ENCODE measurements at regions not wholly inside any gene's neighbourhood (a gene's known extent, or its start where the extent isn't known, plus 50 kb on each side); places are given as distances from the start of the nearest gene placed in this dataset.

DNA sequence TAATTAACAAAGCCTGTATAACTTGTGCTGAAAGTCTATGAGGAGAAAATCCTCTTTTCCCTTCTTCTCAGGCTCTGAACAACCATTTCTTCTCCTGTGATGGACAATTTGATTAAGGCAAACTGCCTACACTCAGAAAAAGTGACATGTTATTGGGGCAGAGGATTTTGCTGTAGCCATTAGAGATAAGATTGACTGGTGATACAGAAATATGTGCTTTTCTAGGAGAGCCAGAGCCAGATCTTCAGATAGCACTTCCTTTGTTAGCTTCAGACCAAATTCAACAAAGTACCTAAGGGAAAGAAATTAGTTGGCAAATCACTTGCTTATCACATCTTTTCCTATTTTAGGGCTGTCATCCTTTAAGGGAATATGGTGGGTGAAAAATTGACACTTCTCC is 259.9 kb downstream of the ARPP21 start:
- H2AFZ ChIP-seq (ENCODE audit: low read length), result no peak overlapping the region
- no peak overlapping the region for H3K4me3 ChIP-seq (replicated peaks in 1 of 4; ENCODE audit: control extremely low read depth in 1 of 4, insufficient read depth in 1 of 4, low read depth in 3 of 4, low read length in 4 of 4)
- no peaks in the 10 kb centered on the region for H3K79me2 ChIP-seq (ENCODE audit: control insufficient read depth, insufficient read depth, low read length)
- H3K4me1 ChIP-seq (ENCODE audit: control insufficient read depth, extremely low read depth, insufficient read depth, low read length), result no peaks in the 10 kb centered on the region
- H3K4me2 ChIP-seq (ENCODE audit: extremely low read depth, insufficient read depth, low read length), result no peak overlapping the region
- no peak overlapping the region for H3K9ac ChIP-seq (ENCODE audit: insufficient read depth, low read length)
- H3K36me3 ChIP-seq (ENCODE audit: control insufficient read depth, insufficient read depth, low read length), result no peaks in the 10 kb centered on the region
- H3K27ac ChIP-seq (ENCODE audit: insufficient read depth, low read length), result no peak overlapping the region
- no peaks in the 10 kb centered on the region for H4K20me1 ChIP-seq (ENCODE audit: control insufficient read depth, extremely low read depth, insufficient read depth, low read length)
- H3K27me3 ChIP-seq (ENCODE audit: control insufficient read depth, insufficient read depth, low read length), result no peaks in the 10 kb centered on the region
- DNase-seq (ENCODE audit: low read depth in 2 of 2), result no peak
- no peaks in the 10 kb centered on the region for H3K9me3 ChIP-seq (ENCODE audit: control insufficient read depth, insufficient read depth, low read depth, low read length)
- no peak for TF ChIP-seq EZH2 (IDR thresholded peaks at IDR 0.05; ENCODE audit: low read length, missing control alignments)
- TF ChIP-seq, protein P1, sequence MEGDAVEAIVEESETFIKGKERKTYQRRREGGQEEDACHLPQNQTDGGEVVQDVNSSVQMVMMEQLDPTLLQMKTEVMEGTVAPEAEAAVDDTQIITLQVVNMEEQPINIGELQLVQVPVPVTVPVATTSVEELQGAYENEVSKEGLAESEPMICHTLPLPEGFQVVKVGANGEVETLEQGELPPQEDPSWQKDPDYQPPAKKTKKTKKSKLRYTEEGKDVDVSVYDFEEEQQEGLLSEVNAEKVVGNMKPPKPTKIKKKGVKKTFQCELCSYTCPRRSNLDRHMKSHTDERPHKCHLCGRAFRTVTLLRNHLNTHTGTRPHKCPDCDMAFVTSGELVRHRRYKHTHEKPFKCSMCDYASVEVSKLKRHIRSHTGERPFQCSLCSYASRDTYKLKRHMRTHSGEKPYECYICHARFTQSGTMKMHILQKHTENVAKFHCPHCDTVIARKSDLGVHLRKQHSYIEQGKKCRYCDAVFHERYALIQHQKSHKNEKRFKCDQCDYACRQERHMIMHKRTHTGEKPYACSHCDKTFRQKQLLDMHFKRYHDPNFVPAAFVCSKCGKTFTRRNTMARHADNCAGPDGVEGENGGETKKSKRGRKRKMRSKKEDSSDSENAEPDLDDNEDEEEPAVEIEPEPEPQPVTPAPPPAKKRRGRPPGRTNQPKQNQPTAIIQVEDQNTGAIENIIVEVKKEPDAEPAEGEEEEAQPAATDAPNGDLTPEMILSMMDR (conservative IDR thresholded peaks at IDR 0.05 in 1 of 2, IDR thresholded peaks at IDR 0.05 in 1 of 2; ENCODE audit: low read depth in 1 of 2, low read length in 2 of 2), result no peak

DNA sequence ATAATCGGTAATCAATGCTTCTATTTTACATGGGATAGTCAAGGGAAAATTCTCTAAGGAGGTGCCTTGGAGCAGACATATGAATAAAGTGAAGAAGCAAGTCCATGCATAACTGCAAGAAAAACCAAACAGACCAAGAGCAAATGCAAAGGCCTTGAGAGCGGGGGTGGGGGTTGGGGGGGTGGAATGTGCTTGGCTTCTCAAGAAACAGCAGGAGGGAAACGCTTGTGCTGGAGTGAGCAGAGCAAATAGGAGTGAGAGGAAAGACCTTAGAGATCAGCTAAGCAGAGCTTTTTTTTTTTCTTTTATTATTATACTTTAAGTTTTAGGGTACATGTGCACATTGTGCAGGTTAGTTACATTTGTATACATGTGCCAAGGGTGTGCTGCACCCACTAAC is 260.8 kb downstream of the ARPP21 start:
- Histone ChIP-seq H4K20me1 (ENCODE audit: control insufficient read depth, extremely low read depth, insufficient read depth, low read length) (no peaks in the 10 kb centered on the region), H3K79me2 (ENCODE audit: control insufficient read depth, insufficient read depth, low read length) (no peaks in the 10 kb centered on the region), H3K27me3 (ENCODE audit: control insufficient read depth, insufficient read depth, low read length) (no peaks in the 10 kb centered on the region), H3K9ac (ENCODE audit: insufficient read depth, low read length) (no peak overlapping the region), H3K4me2 (ENCODE audit: extremely low read depth, insufficient read depth, low read length) (no peak overlapping the region), H3K27ac (ENCODE audit: insufficient read depth, low read length) (no peak overlapping the region), H3K4me1 (ENCODE audit: control insufficient read depth, extremely low read depth, insufficient read depth, low read length) (no peaks in the 10 kb centered on the region), H3K4me3 (replicated peaks in 1 of 4; ENCODE audit: control extremely low read depth in 1 of 4, insufficient read depth in 1 of 4, low read depth in 3 of 4, low read length in 4 of 4) (no peak overlapping the region), H3K9me3 (ENCODE audit: control insufficient read depth, insufficient read depth, low read depth, low read length) (no peaks in the 10 kb centered on the region), H2AFZ (ENCODE audit: low read length) (no peak overlapping the region), H3K36me3 (ENCODE audit: control insufficient read depth, insufficient read depth, low read length) (no peaks in the 10 kb centered on the region)
- TF ChIP-seq, protein P1 (conservative IDR thresholded peaks at IDR 0.05 in 1 of 2, IDR thresholded peaks at IDR 0.05 in 1 of 2; ENCODE audit: low read depth in 1 of 2, low read length in 2 of 2), result no peak
- TF ChIP-seq EZH2 (IDR thresholded peaks at IDR 0.05; ENCODE audit: low read length, missing control alignments), result no peak
- DNase-seq (ENCODE audit: low read depth in 2 of 2), result no peak

DNA sequence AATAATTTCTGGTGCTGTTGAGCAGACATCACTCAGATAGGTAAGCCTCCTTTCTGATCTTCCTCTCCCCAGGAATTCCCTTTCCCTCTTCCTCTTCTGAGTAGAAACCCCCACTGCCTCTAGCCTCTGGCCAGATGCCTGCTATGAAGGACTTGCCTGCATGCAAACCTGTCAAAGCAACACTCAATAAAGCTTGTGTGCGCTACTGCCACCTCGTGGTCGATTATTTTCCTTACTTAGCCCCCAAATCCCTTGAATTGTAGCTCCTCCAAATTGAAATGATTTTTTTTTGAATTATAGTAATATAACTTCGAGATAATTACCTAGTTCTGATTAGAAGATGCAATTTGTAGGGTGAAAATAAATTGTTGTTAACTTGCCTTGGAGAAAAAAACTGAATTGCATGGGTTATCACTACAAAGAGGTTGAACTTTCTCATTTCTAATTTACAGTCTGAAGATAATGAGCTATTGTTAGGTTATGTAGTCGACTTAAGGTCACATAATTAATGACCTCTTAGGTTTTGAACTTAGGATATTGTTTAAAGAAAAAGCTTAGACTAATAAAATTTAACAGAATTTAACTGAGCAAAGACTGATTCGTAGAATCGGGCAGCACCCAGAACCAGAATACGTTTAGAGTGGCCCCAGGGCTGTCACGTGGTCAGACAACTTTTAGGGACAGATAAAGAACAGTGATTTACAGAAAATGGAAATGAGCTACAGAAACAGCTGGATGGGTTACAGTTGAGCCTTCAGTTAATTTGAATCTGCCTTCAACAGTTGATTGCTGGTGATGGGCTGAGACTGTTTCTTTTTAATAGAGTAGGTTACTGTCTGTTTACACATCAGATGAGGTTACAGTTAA is 269.3 kb downstream of the ARPP21 start:
- H4K20me1 ChIP-seq (ENCODE audit: control insufficient read depth, extremely low read depth, insufficient read depth, low read length), result no peaks in the 10 kb centered on the region
- no peak overlapping the region for H2AFZ ChIP-seq (ENCODE audit: low read length)
- peak; percentile 63 to 75 for DNase-seq (ENCODE audit: low read depth in 2 of 2)
- no peaks in the 10 kb centered on the region for H3K4me1 ChIP-seq (ENCODE audit: control insufficient read depth, extremely low read depth, insufficient read depth, low read length)
- H3K4me3 ChIP-seq (replicated peaks in 1 of 4; ENCODE audit: control extremely low read depth in 1 of 4, insufficient read depth in 1 of 4, low read depth in 3 of 4, low read length in 4 of 4), result no peak overlapping the region
- H3K27me3 ChIP-seq (ENCODE audit: control insufficient read depth, insufficient read depth, low read length), result no peaks in the 10 kb centered on the region
- H3K79me2 ChIP-seq (ENCODE audit: control insufficient read depth, insufficient read depth, low read length), result no peaks in the 10 kb centered on the region
- no peak overlapping the region for H3K27ac ChIP-seq (ENCODE audit: insufficient read depth, low read length)
- H3K9me3 ChIP-seq (ENCODE audit: control insufficient read depth, insufficient read depth, low read depth, low read length), result no peaks in the 10 kb centered on the region
- H3K36me3 ChIP-seq (ENCODE audit: control insufficient read depth, insufficient read depth, low read length), result no peaks in the 10 kb centered on the region
- TF ChIP-seq, protein P1 (conservative IDR thresholded peaks at IDR 0.05 in 1 of 2, IDR thresholded peaks at IDR 0.05 in 1 of 2; ENCODE audit: low read depth in 1 of 2, low read length in 2 of 2), result peak; percentile 75 to 77
- TF ChIP-seq EZH2 (IDR thresholded peaks at IDR 0.05; ENCODE audit: low read length, missing control alignments), result no peak
- H3K4me2 ChIP-seq (ENCODE audit: extremely low read depth, insufficient read depth, low read length), result no peak overlapping the region
- H3K9ac ChIP-seq (ENCODE audit: insufficient read depth, low read length), result no peak overlapping the region
